Neuronal stem cell (in vitro differentiated cells): ENCODE measurements at regions not wholly inside any gene's neighbourhood (a gene's known extent, or its start where the extent isn't known, plus 50 kb on each side); places are given as distances from the start of the nearest gene placed in this dataset.
A peak's percentile ranks its signal among the peaks of the same experiment; 100 is the strongest.

Source experiments
- DNase-seq: peaks from one replicate; pipeline ENCODE4 v3.0.0-alpha.2; 2013; ENCODE audit warnings: low spot score
- H2AFZ ChIP-seq: one replicate; pipeline ENCODE4 v1.6.1; 2013; ENCODE audit warnings: mild to moderate bottlenecking, low read length, inconsistent platforms
- H2AK5ac ChIP-seq: 2 replicates; pipeline ENCODE4 v1.6.1; 2013; ENCODE audit warnings: low read depth, mild to moderate bottlenecking, inconsistent platforms, low read length, moderate library complexity, mixed read lengths
- H2BK120ac ChIP-seq: 2 replicates; pipeline ENCODE4 v1.6.1; 2013; ENCODE audit warnings: low read depth, mild to moderate bottlenecking, inconsistent platforms, low read length, moderate library complexity, mixed read lengths
- H2BK12ac ChIP-seq: one replicate; pipeline ENCODE4 v1.6.1; 2013; ENCODE audit warnings: low read length, inconsistent platforms
- H2BK15ac ChIP-seq: 2 replicates; pipeline ENCODE4 v1.6.1; 2013; ENCODE audit warnings: mild to moderate bottlenecking, low read length, inconsistent platforms, mixed read lengths
- H2BK5ac ChIP-seq: one replicate; pipeline ENCODE4 v1.6.1; 2013; ENCODE audit warnings: inconsistent platforms, mild to moderate bottlenecking, low read length, moderate library complexity
- H3K14ac ChIP-seq: one replicate; pipeline ENCODE4 v1.6.1; 2013; ENCODE audit warnings: low read length, inconsistent platforms
- H3K18ac ChIP-seq: 2 replicates; pipeline ENCODE4 v1.6.1; 2013; ENCODE audit warnings: low read length, inconsistent platforms
- H3K23ac ChIP-seq: 2 replicates; pipeline ENCODE4 v1.6.1; 2013; ENCODE audit warnings: low read depth, mild to moderate bottlenecking, mixed read lengths, low read length, inconsistent platforms; ENCODE audit not compliant: poor library complexity
- H3K27ac ChIP-seq: replicated peaks from 3 replicates; pipeline ENCODE4 v1.5.1; 2013; ENCODE audit warnings: low read length, inconsistent platforms
- H3K27me3 ChIP-seq, 3 experiments: 2 replicates each; pipeline ENCODE4 v1.6.1; 2013; ENCODE audit warnings: low read length in 3 of 3, mild to moderate bottlenecking in 2 of 3, inconsistent platforms in 1 of 3, low read depth in 1 of 3, mixed read lengths in 1 of 3, moderate library complexity in 1 of 3; ENCODE audit not compliant: control insufficient read depth in 3 of 3, insufficient read depth in 3 of 3
- H3K36me3 ChIP-seq, 2 donors: replicated peaks in 1 of 2; 2 replicates each; pipeline ENCODE4 v1.6.1; 2013; ENCODE audit warnings: low read length in 2 of 2; ENCODE audit not compliant: control insufficient read depth in 2 of 2, insufficient read depth in 2 of 2
- H3K4ac ChIP-seq: 2 replicates; pipeline ENCODE4 v1.6.1; 2013; ENCODE audit warnings: inconsistent platforms, mild to moderate bottlenecking, low read length, moderate library complexity
- H3K4me1 ChIP-seq, 2 donors: 1 replicate in 1 of 2; 2 replicates in 1 of 2; pipeline ENCODE4 v1.6.1; 2013; ENCODE audit warnings: low read length in 2 of 2, low read depth in 1 of 2; ENCODE audit not compliant: control insufficient read depth in 2 of 2, insufficient read depth in 1 of 2
- H3K4me2 ChIP-seq: one replicate; pipeline ENCODE4 v1.6.1; 2013; ENCODE audit warnings: mild to moderate bottlenecking, low read length, inconsistent platforms; ENCODE audit not compliant: insufficient read depth, poor library complexity, severe bottlenecking
- H3K4me3 ChIP-seq, 2 donors: 2 replicates each; pipeline ENCODE4 v1.5.1; 2013; ENCODE audit warnings: low read length in 2 of 2, mild to moderate bottlenecking in 2 of 2, inconsistent platforms in 1 of 2, moderate library complexity in 1 of 2
- H3K79me1 ChIP-seq: one replicate; pipeline ENCODE4 v1.6.1; 2013; ENCODE audit warnings: low read depth, mild to moderate bottlenecking, inconsistent platforms, low read length, moderate library complexity
- H3K9ac ChIP-seq: one replicate; pipeline ENCODE4 v1.6.1; 2013; ENCODE audit warnings: mild to moderate bottlenecking, low read depth, low read length, inconsistent platforms; ENCODE audit not compliant: poor library complexity
- H3K9me3 ChIP-seq, 2 donors: replicated peaks in 1 of 2; 2 replicates each; pipeline versions ENCODE3 to v1.6.1; 2013; ENCODE audit warnings: low read length in 2 of 2, mild to moderate bottlenecking in 2 of 2, inconsistent platforms in 1 of 2, low read depth in 1 of 2, mixed read lengths in 1 of 2, moderate library complexity in 1 of 2; ENCODE audit not compliant: control insufficient read depth in 2 of 2, insufficient read depth in 1 of 2
- H4K8ac ChIP-seq: one replicate; pipeline ENCODE4 v1.6.1; 2013; ENCODE audit warnings: low read depth, mild to moderate bottlenecking, inconsistent platforms, low read length, moderate library complexity
- H4K91ac ChIP-seq: one replicate; pipeline ENCODE4 v1.6.1; 2013; ENCODE audit warnings: low read length, low read depth, mild to moderate bottlenecking, inconsistent platforms; ENCODE audit not compliant: poor library complexity
- WGBS, 2 donors: extraction: QIAGEN DNeasy Blood & Tissue Kit; methylation state at CpG; one replicate each; pipeline ENCODE4 v1.1.7; 2013; ENCODE audit warnings: missing lambda C conversion rate in 2 of 2, mixed read lengths in 1 of 2; ENCODE audit not compliant: insufficient read length in 2 of 2, insufficient replicate concordance in 1 of 2; ENCODE audit errors: extremely low coverage in 2 of 2; 5-methylcytosine and 5-hydroxymethylcytosine counted together

- H2BK120ac ChIP-seq, result no peak overlapping the region
- H4K8ac ChIP-seq, result no peak overlapping the region
- H3K4ac ChIP-seq, result no peak overlapping the region
- no CpG with 5 or more reads among the region's 6 CpGs for WGBS, 2 donors
- no peak overlapping the region for H2BK5ac ChIP-seq
- H3K79me1 ChIP-seq, result no peaks in the 10 kb centered on the region
- H3K4me1 ChIP-seq, result no peaks in the 10 kb centered on the region
- no peak overlapping the region for H3K23ac ChIP-seq
- no peak overlapping the region for H3K4me2 ChIP-seq
- no peak overlapping the region for H4K91ac ChIP-seq
- no peak overlapping the region for H3K9ac ChIP-seq
- no peaks in the 10 kb centered on the region for H3K36me3 ChIP-seq
- H3K27me3 ChIP-seq, result no peaks in the 10 kb centered on the region
- H2BK12ac ChIP-seq, result no peak overlapping the region
- no peak overlapping the region for H2AK5ac ChIP-seq
- no peaks in the 10 kb centered on the region for H3K9me3 ChIP-seq
- no peak overlapping the region for H2AFZ ChIP-seq
- H3K4me3 ChIP-seq, result no peak overlapping the region
- no peak overlapping the region for H3K14ac ChIP-seq
- DNase-seq, result no peak
- H2BK15ac ChIP-seq, result no peak overlapping the region
- H3K27ac ChIP-seq, result no peak overlapping the region
- no peak overlapping the region for H3K18ac ChIP-seq
Measured at GRCh38 chr7:24455813-24456525, 117.3 kb upstream of the PALS2 start.

GRCh38 chr7:24456526-24457218 is 116.6 kb upstream of the PALS2 start:
- Histone ChIP-seq H2BK12ac (no peak overlapping the region), H3K14ac (no peak overlapping the region), H4K8ac (no peak overlapping the region), H4K91ac (no peak overlapping the region), H3K9ac (no peak overlapping the region), H3K4me2 (no peak overlapping the region), H2BK120ac (no peak overlapping the region), H3K23ac (no peak overlapping the region), H3K27me3 (no peaks in the 10 kb centered on the region), H2BK15ac (no peak overlapping the region), H3K4ac (no peak overlapping the region), H3K4me1 (no peaks in the 10 kb centered on the region), H3K79me1 (no peaks in the 10 kb centered on the region), H3K36me3 (no peaks in the 10 kb centered on the region), H2AFZ (peak overlapping the region; percentile 9), H2AK5ac (no peak overlapping the region), H2BK5ac (no peak overlapping the region), H3K27ac (no peak overlapping the region), H3K4me3 (no peak overlapping the region), H3K18ac (no peak overlapping the region), H3K9me3 (no peaks in the 10 kb centered on the region)
- WGBS, 2 donors, result no CpG with 5 or more reads among the region's 4 CpGs
- DNase-seq, result no peak

- Histone ChIP-seq H3K18ac (no peak overlapping the region), H3K9ac (no peak overlapping the region), H4K91ac (no peak overlapping the region), H3K4me3 (no peak overlapping the region), H2AK5ac (no peak overlapping the region), H3K14ac (no peak overlapping the region), H3K79me1 (no peaks in the 10 kb centered on the region), H2BK15ac (no peak overlapping the region), H3K27ac (no peak overlapping the region), H2BK5ac (no peak overlapping the region), H3K4me2 (no peak overlapping the region), H3K36me3 (no peaks in the 10 kb centered on the region), H3K27me3 (no peaks in the 10 kb centered on the region), H3K23ac (no peak overlapping the region), H3K4me1 (no peaks in the 10 kb centered on the region), H2BK12ac (no peak overlapping the region), H4K8ac (no peak overlapping the region), H3K4ac (no peak overlapping the region), H2BK120ac (no peak overlapping the region), H2AFZ (peak overlapping the region; percentile 9), H3K9me3 (no peaks in the 10 kb centered on the region)
- DNase-seq, result no peak
- no CpG with 5 or more reads among the region's 2 CpGs for WGBS, 2 donors
Measured at GRCh38 chr7:24457219-24457558, 116.1 kb upstream of the PALS2 start.

GRCh38 chr7:24462117-24462516 is 111.1 kb upstream of the PALS2 start:
- H3K4me1 ChIP-seq, result no peaks in the 10 kb centered on the region
- no peaks in the 10 kb centered on the region for H3K36me3 ChIP-seq
- no peak overlapping the region for H2AK5ac ChIP-seq
- no peak overlapping the region for H3K9ac ChIP-seq
- H3K27ac ChIP-seq, result no peak overlapping the region
- H2BK12ac ChIP-seq, result no peak overlapping the region
- no peak overlapping the region for H2BK5ac ChIP-seq
- DNase-seq, result no peak
- H3K4me3 ChIP-seq, result no peak overlapping the region
- H3K18ac ChIP-seq, result no peak overlapping the region
- no peak overlapping the region for H2BK15ac ChIP-seq
- no peak overlapping the region for H2BK120ac ChIP-seq
- no peak overlapping the region for H3K4me2 ChIP-seq
- H3K23ac ChIP-seq, result no peak overlapping the region
- no peaks in the 10 kb centered on the region for H3K9me3 ChIP-seq
- no peak overlapping the region for H4K8ac ChIP-seq
- WGBS, 2 donors, result no CpG with 5 or more reads among the region's 2 CpGs
- H3K4ac ChIP-seq, result no peak overlapping the region
- no peaks in the 10 kb centered on the region for H3K27me3 ChIP-seq
- no peak overlapping the region for H2AFZ ChIP-seq
- H3K14ac ChIP-seq, result no peak overlapping the region
- no peak overlapping the region for H4K91ac ChIP-seq
- H3K79me1 ChIP-seq, result no peaks in the 10 kb centered on the region
